ENCODE measurements at regions not wholly inside any gene's neighbourhood (a gene's known extent, or its start where the extent isn't known, plus 50 kb on each side); places are given as distances from the start of the nearest gene placed in this dataset.

DNA sequence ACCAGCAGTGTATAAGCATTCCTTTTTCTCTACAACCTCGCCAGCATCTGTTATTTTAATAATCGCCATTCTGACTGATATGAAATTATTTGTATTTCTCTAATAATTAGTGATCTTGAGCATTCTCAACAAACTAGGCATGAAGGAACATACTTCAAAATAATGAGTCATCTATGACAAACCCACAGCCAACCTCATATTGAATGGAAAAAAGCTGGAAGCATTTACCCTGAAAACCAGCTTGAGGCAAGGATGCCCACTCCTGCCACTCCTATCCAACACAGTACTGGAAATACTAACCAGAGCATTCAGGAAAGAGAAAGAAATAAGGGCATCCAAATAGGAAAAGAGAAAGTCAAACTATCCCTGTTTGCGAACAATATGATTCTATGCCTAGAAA is 390.6 kb upstream of the ID4 start:
- TF ChIP-seq BHLHE40 (IDR thresholded peaks at IDR 0.05; ENCODE audit: borderline replicate concordance) (no peak), ELF4 (IDR thresholded peaks at IDR 0.05) (no peak), FOXM1 (IDR thresholded peaks at IDR 0.05; ENCODE audit: borderline replicate concordance) (no peak), ARNT (IDR thresholded peaks at IDR 0.05) (no peak), HDGF (IDR thresholded peaks at IDR 0.05; ENCODE audit: borderline replicate concordance) (no peak)

All from HEK293T (cell line).